ENCODE measurements at regions not wholly inside any gene's neighbourhood (a gene's known extent, or its start where the extent isn't known, plus 50 kb on each side); places are given as distances from the start of the nearest gene placed in this dataset.

GRCh38 chr18:33875029-33875565 is 297.1 kb downstream of the ASXL3 start:
- no peak for DNase-seq (ENCODE audit: low spot score)
- intact Hi-C loops (cut with DNase I): no loop called here

GRCh38 chr18:33873112-33873511 is 295.1 kb downstream of the ASXL3 start:
- no peak for DNase-seq (ENCODE audit: low spot score)
- intact Hi-C loops (cut with DNase I): no loop called here

- no peak for DNase-seq (ENCODE audit: low spot score)
- intact Hi-C loops (cut with DNase I): no loop called here
Observed at GRCh38 chr18:33871363-33872025, 293.5 kb downstream of the ASXL3 start.

- DNase-seq (ENCODE audit: low spot score): no peak
- intact Hi-C loops (cut with DNase I): no loop called here
Observed at GRCh38 chr18:33870059-33870458, 292.0 kb downstream of the ASXL3 start.

GRCh38 chr18:33866386-33866785 is 288.4 kb downstream of the ASXL3 start:
- intact Hi-C loops (cut with DNase I): no loop called here
- no peak for DNase-seq (ENCODE audit: low spot score)

- intact Hi-C loops (cut with DNase I): no loop called here
- no peak for DNase-seq (ENCODE audit: low spot score)
Observed at GRCh38 chr18:33863912-33864311, 285.9 kb downstream of the ASXL3 start.

- DNase-seq (ENCODE audit: low spot score): no peak
- intact Hi-C loops (cut with DNase I): no loop called here
Observed at GRCh38 chr18:33854827-33855139, 276.8 kb downstream of the ASXL3 start.

- no peak for DNase-seq (ENCODE audit: low spot score)
- intact Hi-C loops (cut with DNase I): no loop called here
Observed at GRCh38 chr18:33854086-33854826, 276.2 kb downstream of the ASXL3 start.

GRCh38 chr18:33853187-33853586 is 275.2 kb downstream of the ASXL3 start:
- no peak for DNase-seq (ENCODE audit: low spot score)
- intact Hi-C loops (cut with DNase I): no loop called here

- intact Hi-C loops (cut with DNase I): no loop called here
- DNase-seq (ENCODE audit: low spot score): no peak
Observed at GRCh38 chr18:33851546-33852078, 273.6 kb downstream of the ASXL3 start.

- no peak for DNase-seq (ENCODE audit: low spot score)
- intact Hi-C loops (cut with DNase I): loop anchor here in 1 of 2 donors (5.0 kb wide), 1 partner anchor 793 kb away; no protein-coding TSS in a partner anchor
Observed at GRCh38 chr18:33849731-33850130, 271.7 kb downstream of the ASXL3 start.

GRCh38 chr18:33844232-33844631 is 266.2 kb downstream of the ASXL3 start:
- no peak for DNase-seq (ENCODE audit: low spot score)
- intact Hi-C loops (cut with DNase I): no loop called here

- no peak for DNase-seq (ENCODE audit: low spot score)
- intact Hi-C loops (cut with DNase I): no loop called here
Observed at GRCh38 chr18:33841221-33841967, 263.4 kb downstream of the ASXL3 start.

GRCh38 chr18:33840212-33840593 is 262.2 kb downstream of the ASXL3 start:
- intact Hi-C loops (cut with DNase I): no loop called here
- DNase-seq (ENCODE audit: low spot score): no peak

- intact Hi-C loops (cut with DNase I): no loop called here
- DNase-seq (ENCODE audit: low spot score): no peak
Observed at GRCh38 chr18:33839452-33840211, 261.6 kb downstream of the ASXL3 start.

GRCh38 chr18:33838054-33838453 is 260.0 kb downstream of the ASXL3 start:
- intact Hi-C loops (cut with DNase I): no loop called here
- DNase-seq (ENCODE audit: low spot score): no peak

- no peak for DNase-seq (ENCODE audit: low spot score)
- intact Hi-C loops (cut with DNase I): no loop called here
Observed at GRCh38 chr18:33837191-33837590, 259.2 kb downstream of the ASXL3 start.

GRCh38 chr18:33836564-33836963 is 258.5 kb downstream of the ASXL3 start:
- intact Hi-C loops (cut with DNase I): no loop called here
- DNase-seq (ENCODE audit: low spot score): no peak

GRCh38 chr18:33835419-33835818 is 257.4 kb downstream of the ASXL3 start:
- intact Hi-C loops (cut with DNase I): no loop called here
- DNase-seq (ENCODE audit: low spot score): no peak
